AG08395 (cell line): ENCODE measurements at regions not wholly inside any gene's neighbourhood (a gene's known extent, or its start where the extent isn't known, plus 50 kb on each side); places are given as distances from the start of the nearest gene placed in this dataset.

Experiments
- DNase-seq: peaks from one replicate; pipeline ENCODE4 v3.0.0; 2012; ENCODE audit warnings: mixed read lengths, low spot score

DNA sequence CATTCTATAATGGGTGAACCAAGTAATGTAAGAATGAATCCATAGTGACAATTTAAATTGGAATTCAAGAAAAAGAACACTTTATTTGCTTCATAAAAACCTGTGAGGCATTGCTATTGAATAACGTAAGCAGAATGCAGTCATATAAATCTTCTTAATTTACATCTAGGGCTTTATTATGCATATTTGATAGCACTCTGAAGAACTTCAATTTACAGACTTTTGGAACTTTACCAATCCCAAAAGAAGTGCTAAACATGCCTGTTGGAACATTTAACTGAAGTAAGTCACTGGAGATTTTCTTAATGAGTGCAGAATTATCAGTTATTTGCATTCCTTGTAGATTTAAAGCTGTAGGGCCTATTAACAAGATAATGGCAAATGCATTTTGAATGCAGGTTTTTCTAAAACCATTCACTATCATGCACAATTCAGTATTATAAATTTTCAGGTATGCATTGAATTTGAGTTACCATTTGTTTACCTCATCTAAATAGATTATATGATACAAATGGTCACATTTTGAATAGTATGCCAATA is 1181.2 kb downstream of the ARAP2 start:
- no peak for DNase-seq

GRCh38 chr4:35066406-35066805 is 1177.9 kb downstream of the ARAP2 start:
- DNase-seq = no peak

- DNase-seq = no peak
Measured at GRCh38 chr4:35080799-35081198, 1163.5 kb downstream of the ARAP2 start.

DNA sequence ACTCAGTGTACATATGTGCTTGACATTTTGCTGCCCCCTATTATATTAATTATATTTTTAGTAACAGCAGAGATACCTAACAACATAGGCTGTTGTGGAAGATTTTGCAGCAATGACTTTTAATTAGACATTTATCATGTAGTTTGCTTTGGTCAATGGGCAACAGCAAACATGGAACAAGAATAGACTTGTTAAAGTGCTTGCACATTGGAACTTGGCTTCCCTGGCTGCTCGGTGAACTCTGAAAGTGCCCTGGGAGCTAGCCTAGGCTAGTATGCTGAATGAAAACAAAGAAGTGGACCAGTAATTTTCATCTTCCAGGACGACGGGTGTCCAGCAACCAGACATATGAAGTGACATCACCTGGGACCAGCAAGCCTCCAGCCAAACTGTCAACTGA is 1157.1 kb downstream of the ARAP2 start:
- DNase-seq = no peak

DNA sequence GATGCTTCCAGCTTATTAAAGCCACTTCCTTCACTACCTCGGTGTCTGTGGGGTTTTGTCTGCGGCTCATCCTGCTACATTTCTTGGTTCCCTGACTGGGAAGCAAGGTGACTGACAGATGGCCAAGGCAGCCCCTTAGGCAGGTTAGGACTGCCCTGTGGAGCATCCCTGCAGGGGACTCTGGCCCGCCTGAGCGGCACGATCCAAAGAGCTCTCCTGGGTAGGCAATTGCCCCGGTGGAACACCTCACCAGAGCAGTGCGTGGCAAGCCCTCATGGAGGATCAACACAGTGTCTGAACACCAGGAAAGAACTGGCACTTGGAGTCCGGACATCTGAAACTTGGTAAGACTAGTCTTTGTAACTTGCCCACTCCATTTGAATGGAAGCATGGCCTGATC is 1143.4 kb downstream of the ARAP2 start:
- DNase-seq = no peak

- no peak for DNase-seq
Measured at GRCh38 chr4:35102066-35102465, 1142.2 kb downstream of the ARAP2 start.

DNA sequence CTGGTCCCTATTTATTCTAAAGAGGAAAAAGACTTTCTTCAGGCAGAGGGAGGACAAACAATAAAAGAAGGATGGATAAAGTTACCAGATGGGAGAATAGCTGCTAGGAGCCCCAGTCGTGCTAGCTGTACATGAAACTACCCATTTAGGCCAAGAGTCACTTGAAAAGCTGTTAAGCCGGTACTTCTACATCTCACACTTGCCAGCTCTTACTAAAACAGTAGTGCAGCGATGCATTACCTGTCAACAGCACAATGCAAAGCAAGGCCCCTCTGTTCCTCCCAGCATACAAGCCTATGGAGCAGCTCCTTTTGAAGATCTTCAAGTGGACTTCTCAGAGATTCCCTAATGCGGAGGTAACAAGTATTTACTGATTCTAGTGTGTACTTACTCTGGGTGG is 1138.8 kb downstream of the ARAP2 start:
- DNase-seq = no peak

DNA sequence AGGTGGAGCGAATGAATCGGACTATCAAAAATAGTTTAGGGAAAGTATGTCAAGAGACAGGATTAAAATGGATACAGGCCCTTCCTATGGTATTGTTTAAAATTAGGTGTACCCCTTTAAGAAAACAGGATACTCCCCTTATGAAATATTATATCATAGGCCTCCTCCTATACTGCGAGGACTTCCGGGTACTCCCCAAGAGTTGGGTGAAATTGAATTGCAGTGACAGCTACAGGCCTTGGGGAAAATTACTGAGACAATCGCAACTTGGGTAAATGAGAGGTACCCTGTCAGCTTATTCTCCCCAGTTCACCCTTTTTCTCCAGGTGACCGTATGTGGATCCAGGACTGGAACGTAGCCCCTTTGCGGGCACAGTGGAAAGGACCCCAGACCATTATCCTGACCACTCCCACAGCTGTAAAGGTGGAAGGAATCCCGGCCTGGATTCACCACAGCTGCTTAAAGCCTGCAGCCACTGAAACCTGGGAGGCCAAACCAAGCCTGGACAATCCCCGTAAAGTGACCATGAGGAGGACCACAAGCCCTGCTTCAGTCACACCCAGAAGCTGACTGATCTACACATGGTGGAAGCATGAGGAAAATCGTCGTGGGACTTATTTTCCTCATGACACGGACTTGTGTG is 1138.1 kb downstream of the ARAP2 start:
- DNase-seq = no peak

GRCh38 chr4:35124106-35124505 is 1120.2 kb downstream of the ARAP2 start:
- DNase-seq = no peak

DNA sequence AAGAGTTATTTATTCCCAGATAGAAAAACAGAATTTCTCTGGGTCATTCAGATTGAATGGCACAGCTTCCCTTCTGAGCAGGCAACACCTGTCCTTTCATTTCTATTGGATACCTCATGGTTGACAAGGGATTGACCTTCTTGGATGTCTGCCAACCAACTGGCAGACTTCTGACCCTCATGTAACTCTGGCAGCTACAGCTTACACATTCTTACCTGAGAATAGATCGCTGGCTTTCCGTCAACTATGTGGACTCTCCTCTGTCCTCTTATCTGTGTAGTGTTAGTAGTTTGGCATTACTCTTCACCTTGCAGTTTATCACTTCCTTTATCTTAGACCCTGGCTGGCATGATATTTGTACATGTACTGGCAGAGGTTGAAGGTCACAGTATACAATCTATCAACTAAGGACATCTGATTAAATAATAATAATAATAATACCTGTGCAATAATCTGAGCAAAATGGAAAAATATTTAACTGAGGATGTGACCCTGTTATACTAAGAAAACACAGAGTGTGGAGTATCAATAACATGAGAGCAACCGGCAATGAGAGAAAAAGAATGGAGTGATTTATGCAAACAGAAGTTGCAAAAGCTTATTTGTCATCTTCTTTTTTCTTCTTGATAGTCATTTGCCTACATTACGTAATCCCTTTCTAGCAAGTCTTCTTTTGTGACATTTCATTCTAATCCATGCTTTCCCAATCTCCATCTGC is 1118.2 kb downstream of the ARAP2 start:
- DNase-seq = no peak

- DNase-seq = no peak
Measured at GRCh38 chr4:35138449-35138848, 1105.9 kb downstream of the ARAP2 start.

- DNase-seq = no peak
Measured at GRCh38 chr4:35147761-35148160, 1096.6 kb downstream of the ARAP2 start.

DNA sequence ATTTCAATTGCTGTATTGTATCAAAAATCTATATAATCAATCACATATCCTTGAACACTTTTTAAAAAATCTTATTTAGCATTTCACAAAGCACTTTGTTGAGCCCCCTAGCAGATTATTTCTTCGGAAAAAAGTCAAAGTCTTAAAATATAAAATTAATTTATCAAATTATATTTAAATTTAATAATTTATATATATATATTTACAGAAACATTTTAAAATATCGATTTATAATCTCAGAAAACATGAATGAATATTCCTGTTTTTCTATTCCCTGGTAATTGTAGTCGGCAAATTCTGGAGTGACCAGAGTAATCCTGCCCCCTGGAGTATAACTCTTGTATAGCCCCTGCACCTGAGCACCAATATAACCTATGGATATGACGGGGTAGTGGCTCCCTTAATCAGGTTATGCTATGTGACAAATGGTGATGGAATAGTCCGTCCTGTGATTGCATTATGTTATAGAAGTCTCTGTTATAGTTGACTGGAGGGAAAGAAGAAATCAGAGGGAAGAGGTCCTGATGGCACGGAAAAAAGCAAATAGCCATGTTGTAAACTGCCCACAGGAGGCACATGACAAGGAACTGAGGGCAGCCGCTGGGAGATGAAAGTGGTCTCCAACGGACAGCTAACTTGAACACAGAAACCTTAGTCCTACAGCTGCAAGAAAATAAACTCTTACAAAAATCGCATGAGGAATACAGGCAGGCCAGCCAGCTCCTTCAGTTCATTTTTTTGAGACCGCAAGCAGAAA is 1092.3 kb downstream of the ARAP2 start:
- no peak for DNase-seq

- DNase-seq = no peak
Measured at GRCh38 chr4:35163168-35163567, 1081.1 kb downstream of the ARAP2 start.

- DNase-seq = no peak
Measured at GRCh38 chr4:35164063-35164462, 1080.3 kb downstream of the ARAP2 start.

GRCh38 chr4:35166466-35166865 is 1077.8 kb downstream of the ARAP2 start:
- DNase-seq = no peak

DNA sequence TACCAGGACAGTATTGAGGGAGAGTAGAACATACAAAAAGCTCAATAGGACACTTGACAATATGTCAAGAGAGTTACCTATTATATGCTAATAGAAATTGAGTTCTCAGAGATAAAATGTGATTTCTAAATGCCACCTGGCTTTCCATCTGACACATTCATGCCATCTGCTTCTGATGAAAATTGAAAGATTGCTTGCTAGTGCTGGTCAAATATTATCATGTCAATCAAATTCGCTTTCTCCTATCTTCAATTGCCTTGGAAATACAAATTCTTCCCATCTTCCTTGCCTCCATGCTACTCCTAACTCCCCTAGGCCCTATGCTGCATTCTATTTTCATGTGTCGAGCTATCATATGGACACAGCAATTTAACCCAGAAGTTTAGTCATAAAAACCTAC is 1076.9 kb downstream of the ARAP2 start:
- no peak for DNase-seq

DNA sequence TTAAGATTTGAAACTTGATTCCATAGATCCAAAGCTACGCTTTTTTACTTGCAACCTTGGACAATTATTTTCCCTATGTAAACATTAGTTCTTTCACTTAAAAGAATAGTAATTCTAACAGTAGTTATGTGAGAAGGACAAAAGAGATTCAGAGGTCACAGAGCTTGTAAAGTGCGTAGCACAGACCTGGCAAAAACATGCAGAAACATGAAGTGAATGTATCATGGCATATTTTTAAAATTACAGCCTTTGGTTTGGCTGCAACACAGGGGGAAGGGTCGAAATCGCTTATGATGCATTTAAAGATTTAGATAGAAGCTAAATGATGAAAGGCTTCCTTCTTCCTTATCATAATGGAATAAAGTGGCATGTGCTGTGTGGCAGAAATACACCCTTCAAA is 1068.8 kb downstream of the ARAP2 start:
- no peak for DNase-seq

DNA sequence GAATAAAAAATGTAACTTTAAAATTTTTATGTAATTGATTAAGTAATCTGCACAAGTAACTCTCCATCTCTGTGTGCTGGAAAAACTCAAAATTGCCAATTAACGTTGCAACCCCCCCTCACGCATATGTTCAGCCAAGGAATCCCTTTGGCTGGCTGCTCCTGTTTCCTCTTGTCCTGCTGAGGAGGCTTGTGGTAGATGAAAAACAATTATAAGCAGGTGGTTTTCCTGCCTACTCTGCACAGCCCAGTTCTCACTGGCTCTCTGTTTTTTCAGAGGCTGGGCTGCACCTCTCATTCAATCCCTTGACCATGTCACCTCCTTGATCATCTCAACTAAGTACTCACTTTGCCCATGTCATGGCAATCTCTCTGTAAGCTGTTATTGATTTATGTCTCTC is 1068.4 kb downstream of the ARAP2 start:
- no peak for DNase-seq

DNA sequence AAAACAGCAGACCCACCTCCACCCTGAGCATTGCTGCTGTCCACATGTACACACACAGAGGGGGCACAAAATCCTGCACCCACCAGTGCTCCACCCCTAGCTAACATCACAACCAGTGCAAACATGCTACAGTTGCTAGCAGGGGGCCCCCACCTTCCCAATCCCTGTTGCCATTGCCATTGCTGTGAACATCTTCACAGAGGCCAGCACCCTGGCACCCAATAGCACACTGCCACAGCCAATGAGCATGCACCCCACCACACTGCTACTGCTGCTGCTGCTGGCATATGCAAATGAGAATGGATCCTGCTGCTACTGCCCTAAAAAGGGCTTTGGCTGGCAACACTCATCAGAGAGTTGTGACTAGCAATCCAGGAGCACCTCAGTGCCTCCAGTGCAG is 1061.9 kb downstream of the ARAP2 start:
- no peak for DNase-seq

DNA sequence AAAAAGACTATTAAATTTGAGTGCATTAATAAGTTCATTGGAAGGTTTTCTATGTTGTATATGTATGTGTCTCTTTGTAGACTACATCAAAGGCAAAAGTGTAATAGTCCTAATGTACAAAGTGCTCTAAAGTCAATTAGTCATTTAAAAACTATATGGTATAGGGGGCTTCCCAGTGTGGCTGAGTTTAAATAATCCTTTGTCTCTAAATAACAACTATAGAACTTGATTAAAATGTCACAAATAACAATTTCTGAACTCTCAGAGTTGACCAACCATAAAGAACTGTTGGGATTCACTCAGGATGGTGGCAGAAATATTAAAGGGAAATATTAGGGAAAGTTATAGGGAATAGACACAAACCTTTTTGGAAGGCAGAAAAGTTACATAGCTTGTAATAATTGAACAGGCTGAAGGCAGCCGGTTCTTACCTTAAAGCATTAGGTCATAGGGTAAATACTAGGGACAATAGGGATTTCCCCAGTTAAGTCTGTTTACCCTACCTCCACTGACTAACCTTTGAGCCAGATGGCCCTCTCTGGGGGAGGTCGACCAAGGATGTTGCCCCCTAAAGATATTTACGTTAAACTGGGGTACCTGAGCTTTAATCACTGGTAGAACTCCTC is 1054.2 kb downstream of the ARAP2 start:
- DNase-seq = no peak

- no peak for DNase-seq
Measured at GRCh38 chr4:35201403-35201802, 1042.9 kb downstream of the ARAP2 start.

DNA sequence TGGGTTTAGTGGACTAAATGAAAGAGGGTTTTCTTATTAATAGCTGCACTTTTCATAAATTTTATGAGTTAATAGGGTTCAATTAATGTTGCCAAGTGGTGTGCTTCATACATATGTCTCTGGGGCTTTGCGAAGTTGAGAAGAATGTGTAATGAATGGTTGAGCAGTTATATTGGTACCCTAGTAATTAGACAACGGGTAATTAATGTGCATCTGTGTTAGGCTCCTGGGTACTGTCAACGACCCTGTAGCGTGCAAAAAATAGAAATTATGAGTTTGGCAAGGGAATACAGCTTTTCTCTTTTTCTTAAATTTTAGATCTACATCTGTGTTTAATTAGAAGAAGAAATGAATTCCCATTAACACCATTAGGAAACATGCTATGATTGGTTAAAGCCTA is 1027.7 kb downstream of the ARAP2 start:
- no peak for DNase-seq
